ENCODE measurements at regions not wholly inside any gene's neighbourhood (a gene's known extent, or its start where the extent isn't known, plus 50 kb on each side); places are given as distances from the start of the nearest gene placed in this dataset.

DNA sequence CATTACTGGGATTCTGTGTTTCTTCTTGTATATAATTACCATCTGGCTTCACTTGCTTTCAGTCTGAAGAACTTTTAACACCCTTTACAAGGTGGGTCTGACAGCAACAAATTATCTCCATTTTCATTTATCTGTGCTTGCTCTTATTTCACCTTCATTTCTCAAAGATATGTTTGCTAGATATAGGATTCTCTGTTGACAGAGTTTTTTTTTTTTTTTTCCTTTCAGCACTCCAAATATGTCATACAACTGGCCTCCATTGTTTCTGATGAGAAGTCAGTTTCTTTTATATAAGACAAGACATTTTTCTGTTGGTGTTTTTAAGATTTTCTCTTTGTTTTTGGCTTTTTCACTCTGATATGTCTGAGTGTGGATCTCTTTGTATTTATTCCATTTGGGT, 59.3 kb upstream of the TACR1 start:
- H3K4me3 ChIP-seq (ENCODE audit: low read length), result no peak overlapping the region
- H3K36me3 ChIP-seq (ENCODE audit: control insufficient read depth, insufficient read depth, low read length), result no peaks in the 10 kb centered on the region
- H3K4me1 ChIP-seq (ENCODE audit: control insufficient read depth, insufficient read depth, low read length), result no peaks in the 10 kb centered on the region
- no peak for DNase-seq
- H3K27ac ChIP-seq (ENCODE audit: low read length), result no peak overlapping the region
- peaks cover 2% of the 10 kb centered on the region for H3K9me3 ChIP-seq (ENCODE audit: control insufficient read depth, low read depth, low read length)
- no peaks in the 10 kb centered on the region for H3K27me3 ChIP-seq (ENCODE audit: control insufficient read depth, insufficient read depth, low read length)

DNA sequence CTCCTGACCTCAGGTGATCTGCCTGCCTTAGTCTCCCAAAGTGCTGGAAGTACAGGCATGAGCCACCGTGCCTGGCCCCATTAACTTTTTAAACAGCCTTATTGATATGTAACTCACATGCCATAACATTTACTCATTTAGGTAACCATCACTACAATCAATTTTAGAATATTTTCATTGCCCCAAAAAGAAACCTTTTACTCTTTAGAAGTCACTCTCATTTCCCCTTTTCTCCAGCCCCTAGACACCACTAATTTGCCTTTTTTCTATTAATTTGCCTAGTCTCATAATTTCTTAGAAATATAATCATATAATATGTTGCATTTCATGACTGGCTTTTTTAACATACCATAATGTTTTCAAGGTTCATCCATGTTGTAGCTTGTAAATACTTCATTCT, 57.2 kb upstream of the TACR1 start:
- no peak for DNase-seq
- H3K27ac ChIP-seq (ENCODE audit: low read length), result no peak overlapping the region
- no peaks in the 10 kb centered on the region for H3K4me1 ChIP-seq (ENCODE audit: control insufficient read depth, insufficient read depth, low read length)
- H3K4me3 ChIP-seq (ENCODE audit: low read length), result no peak overlapping the region
- no CpG with 5 or more reads among the region's 1 CpG for WGBS (ENCODE audit: insufficient coverage, low lambda C conversion rate)
- no peaks in the 10 kb centered on the region for H3K27me3 ChIP-seq (ENCODE audit: control insufficient read depth, insufficient read depth, low read length)
- H3K36me3 ChIP-seq (ENCODE audit: control insufficient read depth, insufficient read depth, low read length), result no peaks in the 10 kb centered on the region
- H3K9me3 ChIP-seq (ENCODE audit: control insufficient read depth, low read depth, low read length), result peaks cover 2% of the 10 kb centered on the region

DNA sequence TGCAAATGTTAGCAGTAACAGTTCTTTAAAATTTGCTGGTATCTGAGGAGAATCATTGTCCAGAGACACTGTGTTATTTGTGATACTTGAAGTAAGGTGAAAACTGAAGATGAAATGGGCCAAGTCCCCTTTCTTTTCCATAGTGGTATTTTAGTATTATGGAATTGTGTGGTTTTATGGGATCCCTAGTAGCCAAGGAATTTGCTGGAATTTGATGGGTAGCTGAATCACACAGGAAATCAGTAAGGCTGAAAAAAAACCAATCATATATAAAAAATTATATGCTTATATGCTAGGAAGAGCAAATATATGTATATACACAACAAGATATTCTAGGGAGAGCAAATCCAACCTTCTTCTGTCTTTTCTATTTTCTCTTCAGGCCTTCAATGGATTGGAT, 54.2 kb upstream of the TACR1 start:
- Histone ChIP-seq H3K27ac (ENCODE audit: low read length) (no peak overlapping the region), H3K27me3 (ENCODE audit: control insufficient read depth, insufficient read depth, low read length) (no peaks in the 10 kb centered on the region), H3K9me3 (ENCODE audit: control insufficient read depth, low read depth, low read length) (peaks cover 2% of the 10 kb centered on the region), H3K4me1 (ENCODE audit: control insufficient read depth, insufficient read depth, low read length) (no peaks in the 10 kb centered on the region), H3K4me3 (ENCODE audit: low read length) (no peak overlapping the region), H3K36me3 (ENCODE audit: control insufficient read depth, insufficient read depth, low read length) (no peaks in the 10 kb centered on the region)
- no peak for DNase-seq

DNA sequence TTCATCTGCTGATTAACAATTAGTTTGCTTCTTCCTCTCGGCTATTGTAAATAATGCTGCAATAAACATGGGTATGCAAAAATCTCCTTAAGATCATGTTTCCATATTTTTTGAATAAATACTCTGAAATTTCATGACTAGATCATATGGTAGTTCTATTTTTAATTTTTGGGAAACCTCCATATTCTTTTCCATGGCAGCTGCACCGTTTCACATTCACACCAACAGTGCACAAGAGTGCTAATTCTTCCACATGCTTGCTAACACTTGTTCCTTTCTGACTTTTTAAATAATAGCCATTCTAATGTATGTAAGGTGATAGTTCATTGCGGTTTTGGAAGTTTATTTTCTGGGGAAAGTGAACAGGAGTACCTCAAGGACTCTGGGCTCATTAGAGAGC, 52.6 kb upstream of the TACR1 start:
- H3K27me3 ChIP-seq (ENCODE audit: control insufficient read depth, insufficient read depth, low read length), result no peaks in the 10 kb centered on the region
- H3K4me3 ChIP-seq (ENCODE audit: low read length), result no peak overlapping the region
- H3K4me1 ChIP-seq (ENCODE audit: control insufficient read depth, insufficient read depth, low read length), result no peaks in the 10 kb centered on the region
- H3K27ac ChIP-seq (ENCODE audit: low read length), result no peak overlapping the region
- WGBS (ENCODE audit: insufficient coverage, low lambda C conversion rate), result 83% methylated on average over 1 of the region's 3 CpGs
- no peaks in the 10 kb centered on the region for H3K36me3 ChIP-seq (ENCODE audit: control insufficient read depth, insufficient read depth, low read length)
- H3K9me3 ChIP-seq (ENCODE audit: control insufficient read depth, low read depth, low read length), result peaks cover 4% of the 10 kb centered on the region
- no peak for DNase-seq
